ENCODE measurements at regions not wholly inside any gene's neighbourhood (a gene's known extent, or its start where the extent isn't known, plus 50 kb on each side); places are given as distances from the start of the nearest gene placed in this dataset.
"Not testable (repeated sequence)": the region's sequence is repeated elsewhere in the genome, so short reads cannot be mapped to it uniquely, and the experiment has no call there.

- no peak for DNase-seq (ENCODE audit: low read depth in 2 of 2)
Observed at GRCh38 chr13:74730556-74731331, 596.5 kb upstream of the KLF12 start.

GRCh38 chr13:74726206-74726605 lies 592.0 kb upstream of the KLF12 start:
- DNase-seq (ENCODE audit: low read depth in 2 of 2) = no peak

GRCh38 chr13:74718232-74718842 lies 584.1 kb upstream of the KLF12 start:
- not testable (repeated sequence) for DNase-seq (ENCODE audit: low read depth in 2 of 2)

DNA sequence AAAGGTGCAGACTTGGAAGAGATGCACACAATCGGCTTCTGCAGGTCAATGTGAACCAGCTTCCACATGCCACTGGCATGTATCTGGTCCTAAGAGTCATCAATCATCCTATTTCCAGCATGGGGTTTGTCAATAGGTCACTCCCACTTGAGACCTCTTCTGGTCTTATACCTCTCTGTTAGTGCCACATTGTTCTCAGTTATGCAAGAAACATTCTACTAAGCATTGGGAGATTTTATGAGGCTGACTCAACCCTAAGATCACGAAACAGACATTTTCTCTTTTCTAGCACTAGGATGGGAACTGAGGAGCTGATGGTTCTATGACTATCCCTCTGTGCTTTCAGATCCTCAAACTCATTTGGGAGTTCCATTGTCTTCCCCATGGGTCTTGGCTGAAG lies 581.5 kb upstream of the KLF12 start:
- no peak for DNase-seq (ENCODE audit: low read depth in 2 of 2)

GRCh38 chr13:74710006-74710405 lies 575.8 kb upstream of the KLF12 start:
- DNase-seq (ENCODE audit: low read depth in 2 of 2) = no peak

- DNase-seq (ENCODE audit: low read depth in 2 of 2) = no peak
Observed at GRCh38 chr13:74709226-74709625, 575.0 kb upstream of the KLF12 start.

GRCh38 chr13:74708629-74709028 lies 574.4 kb upstream of the KLF12 start:
- no peak for DNase-seq (ENCODE audit: low read depth in 2 of 2)

GRCh38 chr13:74707291-74707690 lies 573.1 kb upstream of the KLF12 start:
- DNase-seq (ENCODE audit: low read depth in 2 of 2) = no peak

DNA sequence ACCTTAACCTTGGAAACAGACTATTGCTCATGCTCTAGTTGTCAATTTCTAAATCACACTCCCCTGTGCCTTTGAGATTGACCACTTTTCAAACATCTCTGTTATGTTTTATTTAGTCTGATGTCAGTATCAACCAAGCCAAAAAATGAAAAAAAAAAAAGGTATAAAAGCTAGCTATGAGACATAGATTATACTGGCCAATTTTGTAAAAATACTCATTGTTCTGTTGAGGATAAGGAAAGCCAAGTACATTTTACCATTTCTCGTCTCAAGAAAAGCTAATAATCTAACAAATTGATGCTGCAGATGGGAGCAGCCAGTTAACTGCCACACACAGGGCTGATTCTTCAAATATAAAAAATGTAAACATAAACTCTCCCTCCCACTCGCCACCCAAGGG lies 572.6 kb upstream of the KLF12 start:
- no peak for DNase-seq (ENCODE audit: low read depth in 2 of 2)

DNA sequence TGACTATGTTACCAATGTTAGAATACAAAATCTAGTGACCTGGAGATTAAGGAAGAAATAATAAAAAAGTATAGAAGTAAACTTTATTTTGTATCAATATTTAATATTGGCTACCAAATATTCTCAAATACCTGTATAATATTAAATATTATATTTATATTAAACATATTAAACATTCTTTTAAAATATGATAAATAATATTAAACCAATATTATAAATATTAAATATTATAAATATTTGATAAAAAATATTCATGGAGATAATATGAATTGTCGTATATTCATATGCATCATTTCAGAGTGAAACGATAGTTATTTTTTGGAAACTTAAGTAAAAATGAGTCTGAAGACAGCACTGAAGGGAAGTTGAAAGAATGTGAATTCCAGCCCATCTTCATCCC lies 571.2 kb upstream of the KLF12 start:
- DNase-seq (ENCODE audit: low read depth in 2 of 2) = no peak

- DNase-seq (ENCODE audit: low read depth in 2 of 2) = no peak
Observed at GRCh38 chr13:74703855-74704387, 569.7 kb upstream of the KLF12 start.

DNA sequence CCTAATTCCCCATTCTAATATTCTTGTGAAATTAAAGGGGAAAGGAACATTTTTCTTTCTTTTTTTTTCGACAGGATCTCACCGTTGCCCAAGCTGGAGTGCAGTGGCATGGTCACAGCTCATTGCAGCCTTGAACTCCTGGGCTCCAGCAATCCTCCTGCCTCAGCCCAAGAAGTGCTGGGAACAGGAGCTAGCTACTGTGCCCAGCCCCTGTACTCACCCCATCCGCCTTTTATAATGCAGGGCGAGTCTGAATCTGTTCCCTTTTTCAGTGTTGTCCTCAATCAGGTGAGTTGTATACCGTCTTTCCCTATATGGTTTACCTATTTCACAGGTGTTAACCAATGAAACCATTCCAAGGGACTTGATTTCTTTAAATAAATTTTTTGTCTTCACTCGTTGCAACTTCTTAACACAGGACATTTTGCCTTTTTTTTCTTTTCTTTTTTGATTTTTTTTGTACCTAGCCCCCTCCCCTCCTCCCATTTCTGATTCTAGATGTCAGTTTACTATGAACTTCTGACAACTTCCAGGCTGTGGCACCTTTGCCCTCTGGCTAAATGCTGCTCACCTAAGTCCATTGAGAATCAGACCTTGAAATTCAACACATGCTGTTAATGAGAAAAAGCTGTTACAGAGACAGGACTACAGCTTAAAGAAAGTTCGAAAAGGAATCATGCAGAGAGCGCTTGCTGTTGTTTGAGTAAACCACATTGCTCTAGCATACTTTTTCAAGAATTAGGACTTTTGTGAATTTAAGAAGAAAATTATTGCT lies 562.1 kb upstream of the KLF12 start:
- no peak for DNase-seq (ENCODE audit: low read depth in 2 of 2)

DNA sequence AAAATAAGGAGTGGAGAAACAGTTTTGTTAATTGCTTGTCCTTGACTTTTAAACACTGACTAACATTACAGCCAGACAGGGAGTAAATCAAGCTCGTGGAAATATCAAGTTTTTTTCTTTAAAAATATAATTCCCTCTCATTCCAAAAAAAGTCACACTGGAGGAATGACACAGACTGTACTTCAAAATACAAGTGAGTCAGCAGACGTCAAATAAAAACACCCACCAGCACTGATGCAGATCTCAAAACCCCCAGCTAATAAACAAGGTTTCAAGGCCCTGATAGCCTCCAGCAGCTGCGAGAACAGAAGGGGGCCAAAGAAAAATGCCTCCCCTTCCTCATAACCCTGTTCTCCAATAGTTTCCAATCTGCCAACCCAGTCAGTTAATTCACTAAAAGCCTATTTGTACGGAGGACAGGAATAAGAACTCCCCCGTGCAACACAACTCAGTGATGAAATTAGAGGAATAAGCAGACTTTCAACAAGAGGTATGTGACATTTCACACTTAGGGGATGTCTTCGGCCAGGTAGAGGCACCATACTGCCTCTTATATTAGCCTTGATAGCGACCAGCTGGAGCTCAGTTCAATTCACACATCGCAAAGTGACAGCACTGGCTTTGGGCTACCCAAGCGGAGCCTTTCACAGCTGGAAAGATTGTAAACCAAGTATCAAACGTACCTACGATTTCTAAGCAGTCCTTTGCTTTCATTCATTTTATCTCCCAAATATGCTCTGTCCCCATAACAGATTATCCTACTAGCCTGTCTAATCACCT lies 561.0 kb upstream of the KLF12 start:
- no peak for DNase-seq (ENCODE audit: low read depth in 2 of 2)

DNA sequence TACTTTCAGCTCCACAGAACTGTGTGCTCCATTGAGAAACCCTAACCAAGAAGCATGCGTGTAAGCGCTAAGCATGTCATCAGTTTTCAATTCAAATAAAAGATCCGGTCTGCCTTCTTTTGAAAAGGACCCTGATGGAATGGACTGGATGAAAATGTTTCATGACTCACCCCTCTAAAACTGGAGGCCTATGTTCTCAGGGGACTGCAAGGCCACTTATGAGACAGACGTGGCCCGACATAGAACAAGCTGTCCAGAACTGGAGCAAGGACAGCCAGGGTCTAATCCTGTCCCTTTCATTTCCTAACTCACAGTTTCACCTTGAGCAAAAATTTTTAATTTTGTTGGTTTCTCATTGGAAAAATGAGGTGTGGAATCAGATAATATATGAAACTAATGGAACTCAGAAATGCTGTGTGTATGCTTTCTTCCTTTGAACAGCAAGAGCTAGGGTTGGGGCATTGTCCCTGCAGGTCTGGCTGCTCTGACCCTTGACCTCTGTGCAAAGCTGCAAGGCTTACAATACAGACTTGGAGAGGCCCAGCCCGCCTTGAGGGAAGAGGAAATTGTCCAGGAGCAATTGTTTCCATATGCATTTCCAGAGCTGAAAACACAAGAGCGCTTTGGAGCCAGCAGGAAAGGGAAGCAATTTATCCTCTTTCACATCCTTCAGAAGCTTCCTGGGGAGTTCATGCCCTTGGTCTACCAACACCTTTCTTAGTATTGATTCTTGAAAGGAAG lies 553.4 kb upstream of the KLF12 start:
- DNase-seq (ENCODE audit: low read depth in 2 of 2) = no peak

GRCh38 chr13:74683411-74683810 lies 549.2 kb upstream of the KLF12 start:
- no peak for DNase-seq (ENCODE audit: low read depth in 2 of 2)

- DNase-seq (ENCODE audit: low read depth in 2 of 2) = no peak
Observed at GRCh38 chr13:74682746-74683145, 548.5 kb upstream of the KLF12 start.

DNA sequence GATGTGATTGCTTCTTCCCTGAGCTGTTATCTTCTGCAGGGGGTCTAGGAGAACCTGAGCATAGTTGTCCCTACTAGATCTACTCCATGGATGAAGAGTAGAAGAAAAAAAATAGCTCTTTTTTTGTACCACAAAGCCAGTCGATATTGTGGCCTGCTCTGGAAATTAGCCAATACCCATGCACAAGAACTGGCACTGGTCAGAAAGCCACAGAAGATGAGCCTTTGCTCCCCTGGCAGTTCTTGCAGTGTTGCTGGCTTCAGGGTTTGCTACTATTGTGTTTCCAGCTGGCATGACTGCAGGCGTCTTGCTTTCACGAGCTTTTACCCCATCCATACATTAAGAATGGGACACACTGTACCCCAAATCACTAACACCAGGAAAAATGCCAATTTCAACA lies 547.7 kb upstream of the KLF12 start:
- DNase-seq (ENCODE audit: low read depth in 2 of 2) = no peak

- DNase-seq (ENCODE audit: low read depth in 2 of 2) = no peak
Observed at GRCh38 chr13:74678308-74678965, 544.2 kb upstream of the KLF12 start.

DNA sequence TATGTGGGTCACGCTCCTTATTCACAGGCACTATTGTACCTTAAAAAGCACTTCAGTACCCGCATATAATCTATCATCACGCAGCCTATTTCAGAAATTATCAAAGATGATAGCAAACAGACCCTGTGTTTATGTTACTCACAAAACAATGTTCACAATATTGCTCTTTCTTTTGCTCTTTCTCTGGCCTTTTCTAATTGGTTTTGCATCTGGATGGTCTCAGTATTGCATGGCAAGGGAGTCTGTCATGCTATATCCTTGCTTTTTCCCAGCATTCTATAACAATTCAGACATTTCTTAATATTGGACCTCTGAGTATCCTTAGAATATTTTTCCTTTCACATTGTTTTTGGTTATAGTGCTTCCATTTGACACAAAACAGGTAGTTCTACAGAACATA lies 541.8 kb upstream of the KLF12 start:
- no peak for DNase-seq (ENCODE audit: low read depth in 2 of 2)

- no peak for DNase-seq (ENCODE audit: low read depth in 2 of 2)
Observed at GRCh38 chr13:74675182-74675581, 541.0 kb upstream of the KLF12 start.

DNA sequence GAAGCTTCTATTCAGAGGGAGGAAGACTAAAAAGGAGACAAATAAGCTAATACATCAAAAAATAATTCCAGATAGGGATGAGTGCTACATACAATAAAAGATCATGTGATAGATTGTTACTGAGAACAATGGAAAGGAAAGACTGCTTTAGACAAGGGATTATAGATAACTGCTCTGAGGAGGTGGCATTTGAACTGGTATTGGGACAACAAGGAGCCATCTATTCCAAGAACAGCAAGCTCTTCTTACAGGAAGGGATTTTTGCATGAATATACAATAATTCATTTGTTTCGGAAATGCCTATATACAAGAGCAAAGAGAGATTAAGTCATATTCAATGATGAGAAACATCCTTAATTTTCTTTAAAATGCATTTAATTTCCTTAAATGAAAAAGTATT lies 540.5 kb upstream of the KLF12 start:
- DNase-seq (ENCODE audit: low read depth in 2 of 2) = no peak

All from stimulated activated CD8-positive, alpha-beta memory T cell treated with anti-CD3 and anti-CD28 coated beads, Interleukin-7, amount 100 ng/mL, for 4 hours (primary cell).